Cardiac fibroblast (primary cell): ENCODE measurements at regions not wholly inside any gene's neighbourhood (a gene's known extent, or its start where the extent isn't known, plus 50 kb on each side); places are given as distances from the start of the nearest gene placed in this dataset.

Source experiments
- DNase-seq, 2 donors: peaks; one replicate each; pipeline versions ENCODE4 v3.0.0 to v3.0.0-alpha.2; 2010; ENCODE audit warnings: low read depth in 2 of 2
- H3K4me3 ChIP-seq, 2 donors: replicated peaks in 1 of 2; 1 replicate in 1 of 2; 2 replicates in 1 of 2; pipeline ENCODE4 v1.5.1; 2011; ENCODE audit warnings: low read depth in 2 of 2, low read length in 2 of 2, mild to moderate bottlenecking in 2 of 2, moderate library complexity in 1 of 2
- CTCF ChIP-seq: IDR thresholded peaks from one replicate; pipeline ENCODE4 v1.5.1; 2011; ENCODE audit warnings: low read depth, mild to moderate bottlenecking, low read length, inconsistent platforms

DNA sequence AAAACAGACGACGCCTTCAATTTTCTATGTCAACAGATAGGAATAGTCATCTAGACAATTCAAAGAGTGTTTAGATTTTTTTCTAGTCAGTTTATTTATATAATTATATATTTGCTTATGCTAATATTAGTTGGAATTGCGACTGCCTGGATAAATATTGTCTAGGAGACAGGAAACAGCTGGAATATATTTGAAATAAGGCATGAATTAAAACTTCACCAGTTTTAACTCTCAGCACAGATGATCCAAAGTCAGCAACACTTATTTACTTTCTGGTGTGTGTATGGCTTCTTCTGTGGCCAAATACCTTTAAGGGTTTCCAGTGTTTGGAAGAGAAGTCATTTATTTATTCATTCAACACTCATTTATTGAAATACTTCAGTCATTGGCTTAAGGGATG lies 1215.4 kb upstream of the USP15 start:
- TF ChIP-seq CTCF, result no peak
- H3K4me3 ChIP-seq, result no peak overlapping the region
- DNase-seq, result no peak

DNA sequence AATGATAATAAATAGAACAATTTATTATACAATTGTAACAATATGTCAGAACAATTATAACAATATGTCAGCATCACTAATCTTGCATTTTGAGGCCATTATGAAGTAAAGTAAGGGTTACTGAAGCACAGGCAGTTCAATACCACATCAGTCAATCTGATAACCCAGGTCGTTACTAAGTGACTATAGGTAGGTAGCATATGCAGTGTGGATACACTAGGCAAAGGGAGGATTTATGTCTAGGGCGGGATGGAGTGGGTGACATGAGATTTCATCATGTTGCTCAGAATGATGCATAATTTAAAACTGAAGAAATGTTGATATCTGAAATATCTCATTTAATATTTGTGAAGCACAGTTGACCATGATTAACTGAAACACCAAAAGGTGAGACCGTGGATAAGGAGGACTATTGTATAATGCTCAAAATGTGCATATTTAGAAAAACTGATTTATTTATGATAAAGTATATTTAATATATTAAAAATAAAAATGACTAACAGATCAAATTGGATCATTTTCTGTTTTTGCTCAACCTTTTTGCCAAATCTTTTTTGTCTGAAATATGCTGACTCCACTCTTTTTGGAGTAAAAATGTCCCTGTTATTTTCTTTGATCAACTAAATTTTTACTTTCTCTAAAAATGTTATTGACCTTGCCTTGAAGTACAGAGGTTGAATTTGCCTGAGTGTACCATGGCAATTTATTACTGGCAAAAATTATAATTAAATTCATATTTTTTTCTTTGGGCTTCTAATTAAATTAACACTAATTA lies 1189.4 kb upstream of the USP15 start:
- no peak overlapping the region for H3K4me3 ChIP-seq
- no peak for DNase-seq
- TF ChIP-seq CTCF, result no peak

DNA sequence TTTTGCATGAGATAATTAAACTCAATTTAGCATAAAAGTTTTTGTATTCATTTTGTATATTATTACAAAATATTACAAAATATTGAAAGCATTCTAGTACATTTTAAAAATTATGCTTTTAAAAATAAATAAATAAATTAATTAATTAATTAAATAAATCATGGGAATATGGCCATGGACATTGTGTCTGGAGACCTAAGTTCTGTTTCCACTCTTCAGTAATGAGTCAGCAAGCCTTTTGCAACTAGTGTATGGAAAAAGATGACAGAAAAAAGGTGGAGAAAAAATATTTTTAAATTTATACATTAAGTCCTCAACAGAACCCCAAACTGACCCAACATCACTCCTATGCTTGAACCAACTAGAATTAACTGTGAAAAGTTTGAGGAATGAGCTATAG lies 1187.5 kb upstream of the USP15 start:
- no peak overlapping the region for H3K4me3 ChIP-seq
- peak in 1 of 2 donors; percentile 38 for DNase-seq
- TF ChIP-seq CTCF, result no peak

DNA sequence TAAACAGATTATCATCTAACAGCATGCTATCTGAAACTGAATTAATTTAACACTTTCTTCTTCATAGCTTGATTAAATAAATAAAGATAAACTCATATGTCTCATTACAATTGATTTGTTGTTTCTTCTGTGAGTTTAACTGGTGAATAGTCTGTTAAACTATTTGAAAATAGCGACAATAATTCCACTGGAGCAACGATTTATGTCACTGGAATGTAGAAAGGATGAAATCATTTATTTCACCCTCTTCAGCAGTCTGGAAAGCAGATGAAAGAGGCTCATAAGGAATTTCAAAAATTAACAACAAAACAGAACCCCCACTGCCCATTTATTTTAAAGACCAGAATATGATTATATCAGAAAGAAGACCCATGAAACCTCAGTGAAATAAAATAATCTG lies 1165.1 kb upstream of the USP15 start:
- TF ChIP-seq CTCF, result no peak
- no peak overlapping the region for H3K4me3 ChIP-seq
- peak in 1 of 2 donors; percentile 11 for DNase-seq

- TF ChIP-seq CTCF, result no peak
- no peak for DNase-seq
- H3K4me3 ChIP-seq, result no peak overlapping the region
Observed at GRCh38 chr12:61098031-61098580, 1162.1 kb upstream of the USP15 start.

DNA sequence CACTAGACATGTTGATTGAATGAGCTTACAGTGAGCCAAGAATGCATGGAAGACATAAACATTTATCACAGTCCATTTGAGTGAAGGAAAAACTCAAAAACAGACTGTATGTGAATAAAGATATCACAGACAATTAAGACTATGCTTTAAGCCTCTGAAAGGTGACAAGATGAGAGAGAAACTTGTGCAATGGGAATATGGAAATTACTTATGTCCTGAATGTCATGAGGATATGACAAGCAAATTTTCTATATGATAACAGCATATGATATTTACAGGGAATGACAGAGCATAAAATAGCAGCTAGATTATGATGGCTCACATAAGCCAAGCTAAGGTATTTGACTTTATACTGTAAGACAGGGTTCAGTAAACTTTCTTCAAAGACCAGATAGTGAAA lies 1153.1 kb upstream of the USP15 start:
- H3K4me3 ChIP-seq, result no peak overlapping the region
- DNase-seq, result no peak
- no peak for TF ChIP-seq CTCF
